SKM-1 treated with dmso at 0.1 percent for 144 hours (cell line): ENCODE measurements at regions not wholly inside any gene's neighbourhood (a gene's known extent, or its start where the extent isn't known, plus 50 kb on each side); places are given as distances from the start of the nearest gene placed in this dataset.
"Not testable (repeated sequence)": the region's sequence is repeated elsewhere in the genome, so short reads cannot be mapped to it uniquely, and the experiment has no call there.

Source experiments
- DNase-seq: peaks from one replicate; lab custom pipeline; 2025; ENCODE audit not compliant: unreplicated experiment; lab: John Stamatoyannopoulos, UW

DNA sequence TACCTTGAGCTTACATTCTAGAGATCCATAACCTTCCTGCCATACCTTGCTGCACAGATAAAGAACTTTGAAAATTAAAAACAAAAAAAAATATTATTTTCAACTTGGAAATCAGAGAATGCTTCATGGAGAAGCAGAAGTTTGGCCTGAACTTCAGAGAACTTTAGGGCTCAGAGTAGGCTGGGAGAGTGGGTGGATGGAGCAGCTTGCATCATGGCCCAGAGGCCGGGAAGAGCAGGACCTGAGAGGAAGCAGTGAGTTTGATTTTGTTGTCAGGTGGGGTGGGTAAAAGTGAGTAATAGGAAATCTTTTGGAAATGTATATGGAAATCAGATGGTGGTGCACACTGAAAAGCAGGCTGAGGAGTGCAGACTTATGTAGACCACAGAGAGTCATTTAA, 228.5 kb upstream of the KRR1 start:
- DNase-seq, result no peak

DNA sequence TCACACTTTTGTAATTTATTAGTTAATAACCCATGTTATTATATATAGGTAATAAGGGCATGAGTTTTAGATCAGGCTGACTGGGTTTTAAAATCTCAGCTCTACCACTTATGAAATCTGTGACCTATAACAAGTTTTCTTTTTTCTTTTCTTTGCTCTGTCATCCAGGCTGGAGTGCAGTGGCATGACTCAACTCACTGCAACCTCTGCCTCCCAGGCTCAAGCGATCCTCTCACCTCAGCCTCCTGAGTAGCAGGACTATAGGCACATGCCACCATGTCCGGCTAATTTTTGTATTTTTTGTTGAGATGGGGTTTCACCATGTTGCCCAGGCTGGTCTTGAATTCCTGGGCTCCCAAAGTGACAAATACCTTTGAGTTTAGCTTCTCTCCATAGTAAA, 227.7 kb upstream of the KRR1 start:
- DNase-seq, result not testable (repeated sequence)

DNA sequence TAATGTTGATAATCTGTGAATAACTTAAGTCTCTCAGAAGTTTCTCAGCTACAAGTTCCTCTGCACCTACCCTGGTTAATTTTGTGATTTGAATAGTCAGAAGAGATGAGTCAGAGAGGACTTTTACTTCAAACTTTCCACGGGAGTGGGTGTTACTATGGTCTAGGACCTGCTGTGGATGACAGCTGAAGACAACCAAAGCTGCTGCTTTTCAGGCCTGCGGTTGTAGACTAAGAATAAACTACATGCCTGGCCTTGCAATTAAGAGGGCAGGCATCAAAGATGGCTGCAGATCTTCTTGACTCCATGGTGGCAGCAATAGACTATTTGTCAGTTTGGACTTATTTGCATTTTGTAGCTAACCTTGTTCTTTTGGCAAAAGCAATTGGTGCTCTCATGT, 227.1 kb upstream of the KRR1 start:
- no peak for DNase-seq

DNA sequence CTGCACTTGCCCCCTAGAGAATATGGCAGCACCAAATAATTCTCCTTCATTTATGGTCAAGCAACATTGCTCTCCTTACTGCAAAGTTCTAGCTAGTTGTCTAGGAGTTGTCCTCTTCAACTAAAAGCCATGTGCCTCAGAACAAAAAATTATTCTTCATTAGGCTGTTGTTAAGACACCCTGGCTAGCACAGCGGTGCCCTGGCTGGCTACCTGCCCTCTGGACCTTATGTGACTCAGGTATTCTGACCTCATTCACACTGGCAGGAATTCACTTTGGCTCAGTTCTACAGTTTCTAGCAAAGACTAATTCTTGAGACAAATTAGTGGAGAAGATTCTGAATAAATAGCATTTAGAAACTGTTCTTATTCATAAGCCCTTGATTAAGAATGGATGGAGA, 224.4 kb upstream of the KRR1 start:
- no peak for DNase-seq

DNA sequence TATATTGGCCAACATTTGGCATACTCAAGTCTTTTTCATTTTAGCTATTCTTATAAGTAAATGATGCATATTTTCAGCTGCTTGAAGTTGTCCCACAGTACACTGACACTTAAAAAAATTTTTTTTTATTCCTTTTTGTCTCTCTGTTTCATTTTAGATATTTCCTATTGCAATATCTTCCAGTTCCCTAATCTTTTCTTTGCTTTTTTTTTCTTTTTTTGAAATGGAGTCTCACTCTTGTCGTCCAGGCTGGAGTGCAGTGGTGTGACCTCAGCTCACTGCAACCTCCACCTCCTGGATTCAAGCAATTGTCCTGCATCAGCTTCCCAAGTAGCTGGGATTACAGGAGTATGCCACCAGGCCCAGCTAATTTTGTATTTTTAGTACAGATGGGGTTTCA, 217.4 kb upstream of the KRR1 start:
- no peak for DNase-seq

DNA sequence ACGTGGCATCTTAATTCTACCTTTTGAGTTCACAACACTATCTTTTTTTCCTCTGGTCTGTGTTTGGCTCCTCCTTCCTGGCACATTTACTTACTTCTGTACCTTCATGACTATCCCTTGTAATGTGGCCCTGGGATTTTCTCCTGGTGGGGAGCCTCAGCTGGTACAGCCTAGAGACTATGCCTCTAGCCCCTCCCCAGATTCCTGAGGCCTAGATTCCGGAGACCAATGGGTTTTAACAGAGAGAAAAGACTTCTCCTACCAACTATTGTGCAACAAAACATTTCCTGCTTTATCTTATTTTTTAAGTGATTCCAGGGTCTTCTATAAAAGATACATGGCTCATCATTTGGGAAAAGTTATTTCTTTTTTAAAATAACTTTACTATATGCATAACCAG, 216.2 kb upstream of the KRR1 start:
- no peak for DNase-seq

DNA sequence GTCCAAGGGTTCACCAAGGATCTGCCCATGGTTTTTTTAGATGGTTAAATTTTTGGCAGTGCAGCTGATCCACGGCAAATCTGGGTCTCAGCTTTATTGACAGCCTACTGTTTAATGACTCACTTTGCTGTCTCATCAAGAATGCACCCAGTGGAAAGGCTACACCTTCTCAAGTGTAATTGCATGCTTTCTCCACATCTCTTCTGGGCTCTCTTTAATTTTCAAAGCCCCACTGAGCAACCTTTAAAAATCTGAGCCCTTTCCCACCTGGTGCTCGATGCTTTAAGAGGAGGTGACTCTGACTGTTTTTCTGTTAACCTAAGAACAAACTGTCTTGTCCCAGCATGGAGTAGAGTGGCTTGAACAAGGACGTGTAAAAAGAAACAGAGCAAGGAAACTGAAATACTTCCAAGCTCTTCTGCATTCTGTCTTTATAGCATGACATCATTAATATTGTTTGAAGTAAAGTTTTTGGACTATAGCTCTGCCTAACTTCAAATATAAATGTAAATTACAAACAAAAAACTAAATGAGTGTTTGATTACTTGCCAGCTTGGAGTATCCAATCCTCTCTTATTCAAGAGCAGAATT, 214.2 kb upstream of the KRR1 start:
- no peak for DNase-seq

DNA sequence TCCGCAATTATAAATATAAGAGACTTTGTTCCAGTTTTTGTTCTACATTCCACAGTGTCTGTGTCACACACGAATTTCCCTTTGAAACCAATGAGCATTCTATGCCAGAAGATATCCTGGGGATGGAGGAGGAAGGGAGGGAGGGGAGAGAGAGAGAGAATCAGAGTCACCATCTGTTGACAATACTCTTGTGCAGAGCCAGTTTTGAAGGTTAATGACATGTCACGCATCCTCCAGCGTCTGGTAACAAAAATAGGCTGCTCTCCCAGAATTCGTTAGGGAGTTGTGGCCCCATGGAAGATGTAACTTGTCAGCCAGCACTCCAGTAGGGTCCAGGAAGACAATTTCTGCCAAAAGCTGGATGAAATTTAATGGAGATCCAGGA, 213.5 kb upstream of the KRR1 start:
- DNase-seq, result no peak

DNA sequence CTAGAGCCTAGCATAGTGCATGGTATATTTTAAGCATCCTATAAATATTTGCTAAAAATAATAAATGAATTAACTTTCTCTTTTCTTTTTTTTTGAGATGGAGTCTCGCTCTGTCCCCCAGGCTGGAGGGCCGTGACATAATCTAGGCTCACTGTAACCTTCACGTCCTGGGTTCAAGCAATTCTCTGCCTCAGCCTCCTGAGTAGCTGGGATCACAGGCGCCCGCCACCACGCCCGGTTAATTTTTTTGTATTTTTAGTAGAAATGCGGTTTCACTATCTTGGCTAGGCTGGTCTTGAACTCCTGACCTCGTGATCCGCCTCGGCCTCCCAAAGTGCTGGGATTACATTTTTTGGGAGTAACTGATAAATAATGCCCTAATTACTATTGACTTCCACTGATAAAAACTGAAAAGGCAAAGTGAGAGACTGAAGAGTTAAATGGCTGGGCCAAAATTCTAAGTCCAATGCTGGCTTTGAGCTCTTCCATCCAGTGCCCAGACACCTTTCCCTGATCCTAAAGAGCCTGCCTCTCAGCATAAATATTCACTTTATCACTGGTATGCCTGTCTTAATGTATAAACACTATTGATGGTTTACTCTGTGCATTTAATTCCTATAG, 213.0 kb upstream of the KRR1 start:
- DNase-seq, result no peak

DNA sequence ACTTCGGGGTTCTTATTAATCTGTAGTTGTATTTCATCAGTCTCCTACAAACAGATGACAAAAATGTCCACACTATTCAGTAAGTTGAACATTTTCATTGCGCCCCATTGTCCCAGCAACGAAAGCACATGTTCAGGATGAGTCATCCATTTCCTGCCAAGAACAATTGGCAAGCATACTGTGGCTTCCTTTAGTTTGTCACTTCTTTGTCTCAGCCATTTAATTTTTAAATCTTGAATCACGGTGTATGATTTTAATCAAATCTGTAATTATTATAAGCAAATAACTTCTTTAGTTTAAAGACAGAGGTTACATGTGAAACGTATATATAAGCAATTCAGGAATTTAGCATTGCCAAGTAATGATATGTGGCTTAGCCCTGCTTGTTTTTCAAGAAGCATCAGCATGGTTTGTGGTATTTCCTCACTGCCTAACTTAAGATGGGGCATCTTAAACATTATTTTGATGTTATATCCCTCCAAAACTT, 211.3 kb upstream of the KRR1 start:
- peak; percentile 7 for DNase-seq

DNA sequence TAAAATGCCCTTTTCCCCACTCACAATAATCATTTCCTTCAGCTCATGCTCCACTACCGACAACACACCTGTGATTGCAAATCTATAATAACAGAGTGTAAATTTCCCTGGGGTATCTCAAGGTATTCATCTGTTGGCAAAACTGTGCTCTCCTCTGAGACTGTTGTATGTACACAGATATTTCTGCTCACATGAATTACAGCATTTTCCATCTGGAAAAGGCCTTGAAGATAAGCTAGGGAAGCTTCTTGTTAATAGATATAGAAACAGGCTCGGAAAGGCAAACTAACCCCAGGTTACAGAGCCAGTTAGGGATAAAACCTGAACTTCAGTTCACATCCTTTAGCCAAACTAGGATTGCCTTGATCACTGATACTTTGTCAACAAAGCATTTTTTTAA, 210.4 kb upstream of the KRR1 start:
- DNase-seq, result no peak

DNA sequence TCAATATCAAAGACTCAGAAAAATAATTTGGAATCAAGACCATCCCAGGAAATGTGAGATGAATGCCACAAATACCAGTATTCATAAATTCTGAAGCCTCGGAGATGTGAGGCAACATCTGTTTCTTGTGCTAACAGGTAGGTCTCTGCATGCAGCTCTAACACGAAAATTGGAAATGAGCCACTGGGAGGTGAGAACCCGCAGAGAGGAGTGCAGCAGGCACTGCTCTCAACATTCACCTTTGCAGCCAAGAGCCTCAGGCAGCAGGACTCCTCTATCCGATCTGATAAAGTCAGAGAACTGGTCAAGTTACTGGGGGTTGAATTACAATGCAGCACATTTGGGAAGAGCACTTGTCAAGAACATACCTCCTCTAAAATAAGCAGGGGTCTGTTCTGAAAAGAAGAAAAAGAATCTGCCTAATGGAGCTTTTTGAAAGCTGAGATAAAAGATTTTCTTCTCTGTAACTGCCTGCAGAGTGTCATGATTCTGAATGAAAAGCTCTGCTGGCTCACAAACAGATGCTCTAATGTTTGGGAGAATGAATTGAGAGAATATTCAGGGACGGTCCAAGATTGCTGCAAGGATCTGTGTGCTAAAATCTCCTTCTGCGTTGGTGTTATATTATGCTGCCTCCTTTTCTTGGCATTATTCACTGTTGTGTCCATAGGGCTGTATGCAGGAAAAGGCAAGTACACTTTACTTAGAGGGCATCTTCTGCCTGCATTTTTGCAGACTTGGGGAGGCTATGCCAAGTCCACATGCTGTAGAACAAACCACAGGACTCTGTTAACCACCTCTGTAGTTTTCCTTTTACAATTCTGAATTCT, 209.6 kb upstream of the KRR1 start:
- DNase-seq, result no peak

DNA sequence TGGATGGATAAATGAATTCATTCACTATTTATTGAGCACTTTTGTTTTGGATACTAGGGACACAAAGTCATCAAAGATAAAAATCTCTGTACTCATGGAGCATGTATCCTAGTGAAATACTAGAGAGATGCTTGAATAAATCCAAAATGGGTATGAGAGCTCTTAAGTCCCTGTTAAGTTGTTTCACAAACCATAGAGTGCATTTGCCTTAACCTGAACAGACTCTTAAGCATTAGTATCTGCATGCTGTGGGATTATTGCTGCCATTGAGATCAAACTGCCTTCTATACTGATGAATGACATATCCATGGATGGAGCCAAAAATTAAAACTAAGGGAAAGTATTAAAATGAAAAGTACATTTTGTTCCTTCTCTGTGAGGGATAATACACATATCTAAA, 206.5 kb upstream of the KRR1 start:
- no peak for DNase-seq

DNA sequence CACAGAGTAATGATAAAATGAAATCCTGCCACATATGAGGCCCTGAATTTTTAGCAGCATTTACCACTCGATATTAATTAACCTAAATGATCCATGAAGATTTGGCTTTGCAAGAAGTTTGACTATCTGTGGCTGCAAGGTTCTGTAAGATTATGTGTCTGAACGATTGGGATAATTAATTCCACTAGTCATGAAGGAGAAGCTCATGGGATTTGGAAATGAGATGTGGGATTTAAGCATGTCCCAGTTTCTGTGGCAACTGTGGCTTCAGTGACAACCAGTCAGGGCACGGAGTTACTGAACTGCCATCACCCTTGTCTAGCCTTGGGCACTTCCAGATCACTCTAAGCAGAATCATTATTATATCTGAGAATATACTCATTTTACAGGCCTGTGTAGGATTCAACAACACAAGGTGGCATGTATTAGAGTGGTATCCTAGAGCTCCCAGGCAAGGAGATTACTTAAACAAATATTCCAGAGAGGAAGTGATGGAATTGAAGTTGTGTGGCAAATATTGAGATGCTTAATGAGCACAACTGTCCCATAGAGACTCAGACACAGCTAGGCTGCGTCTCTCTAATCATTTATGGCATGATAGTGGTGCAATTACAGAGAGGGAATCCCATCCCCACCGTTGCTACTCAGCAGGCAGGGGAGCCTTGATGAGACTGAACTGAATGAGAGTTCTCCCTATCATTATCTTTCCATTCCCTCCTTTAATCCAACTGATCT, 205.0 kb upstream of the KRR1 start:
- no peak for DNase-seq

DNA sequence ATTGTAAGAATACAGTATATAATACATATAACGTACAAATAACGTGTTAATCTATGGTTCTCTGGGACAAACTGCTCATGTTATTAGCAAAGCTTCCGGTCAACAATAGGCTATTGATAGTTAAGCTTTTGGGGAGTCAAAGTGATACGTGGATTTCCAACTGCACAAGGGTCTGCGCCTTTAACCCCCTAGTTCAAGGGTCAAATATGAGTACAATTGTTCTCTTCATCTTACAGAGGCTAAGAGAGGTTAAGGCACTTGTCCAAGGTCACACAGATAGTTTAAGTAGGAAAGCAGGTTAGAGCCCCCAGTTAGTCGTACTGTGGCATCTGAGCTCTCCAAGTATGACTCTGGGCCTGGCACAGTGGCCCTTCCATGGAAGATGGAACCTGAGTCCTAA, 204.3 kb upstream of the KRR1 start:
- DNase-seq, result no peak

DNA sequence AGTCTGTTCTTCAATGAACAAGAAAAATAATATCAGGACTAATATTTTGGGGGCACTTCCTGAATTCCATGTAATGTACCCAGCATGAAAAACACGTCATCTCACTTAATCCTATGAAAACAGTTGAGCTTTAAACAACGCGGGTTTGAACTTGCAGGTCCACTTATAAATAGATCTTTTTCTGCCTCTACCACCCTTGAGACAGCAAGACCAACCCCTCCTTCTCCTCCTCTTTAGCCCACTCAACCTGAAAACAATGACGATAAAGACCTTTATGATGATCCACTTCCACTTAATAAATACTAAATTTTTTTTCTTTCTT, 203.9 kb upstream of the KRR1 start:
- no peak for DNase-seq

DNA sequence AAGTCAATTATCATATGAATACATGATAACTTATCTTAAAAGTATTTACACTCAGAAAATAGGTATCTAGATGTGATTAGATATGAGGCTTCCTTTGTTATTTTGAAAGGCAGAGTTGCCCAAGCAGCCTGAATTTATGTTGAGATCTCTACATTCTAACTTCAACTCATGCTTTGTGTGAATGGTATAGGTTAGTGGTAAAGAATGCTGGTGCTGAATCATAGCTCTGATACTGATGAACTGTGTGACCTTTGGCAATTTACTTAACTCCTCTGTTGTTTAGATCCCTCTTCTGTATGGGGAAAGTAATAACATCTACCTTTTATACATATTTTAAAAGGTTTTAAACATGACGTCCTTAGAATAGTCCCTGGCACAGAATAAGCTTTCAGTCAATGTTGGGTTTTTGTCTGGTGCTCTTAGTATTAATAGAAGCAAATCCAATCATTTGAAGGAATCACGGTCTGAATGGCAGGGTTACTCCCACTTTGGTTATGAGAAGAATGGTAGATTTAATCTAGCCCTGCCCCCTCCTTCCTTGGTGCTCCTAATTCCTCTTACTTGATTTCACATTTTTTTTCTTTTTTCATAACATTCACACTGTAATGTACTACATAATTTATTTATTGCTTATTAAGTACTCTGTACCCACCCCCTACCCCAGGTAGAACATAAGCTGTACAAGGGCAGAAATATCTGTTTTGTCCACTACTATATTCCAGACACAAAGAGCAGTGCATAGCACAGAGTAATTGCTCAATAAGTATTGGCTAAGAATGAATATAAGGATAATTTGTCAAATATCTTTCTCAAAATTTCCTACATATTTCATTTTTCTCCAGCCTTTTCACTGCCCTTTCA, 203.3 kb upstream of the KRR1 start:
- no peak for DNase-seq

DNA sequence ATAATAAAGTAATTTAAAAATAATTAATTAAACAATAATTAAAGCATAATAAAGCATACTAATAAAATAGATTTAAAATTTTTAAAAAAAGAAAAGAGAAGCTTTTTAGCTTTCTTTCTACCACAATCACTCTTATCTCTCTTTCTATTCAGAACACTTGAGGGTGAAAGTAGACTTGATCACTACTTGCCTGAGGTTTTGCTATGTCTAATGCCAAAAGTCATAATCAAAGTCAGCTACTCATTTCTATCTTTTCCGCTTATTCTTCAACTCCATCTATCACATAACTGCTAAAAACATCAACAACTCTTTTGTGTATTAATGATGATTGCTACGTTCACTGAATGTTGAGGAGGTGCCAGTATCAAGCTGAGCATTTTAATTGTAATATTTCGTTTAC, 202.0 kb upstream of the KRR1 start:
- no peak for DNase-seq

DNA sequence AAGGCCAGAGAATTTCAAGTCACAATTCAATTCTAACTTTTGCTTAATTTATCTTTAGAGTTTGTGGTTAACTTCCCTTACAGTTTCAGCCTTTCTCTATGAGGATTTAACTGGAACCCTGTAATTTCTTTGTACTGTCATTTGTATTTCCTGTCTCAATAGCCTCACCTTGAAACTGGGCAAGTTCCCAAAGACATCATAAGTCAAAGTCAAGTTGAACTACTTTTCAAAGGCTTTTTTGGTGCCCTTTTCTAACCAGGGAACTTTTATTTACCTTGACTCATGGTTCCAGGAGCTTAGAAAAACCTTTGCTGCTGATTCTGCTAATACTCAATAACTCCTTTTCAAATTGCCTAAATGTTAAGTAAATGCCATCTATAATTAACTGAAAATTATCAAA, 200.8 kb upstream of the KRR1 start:
- no peak for DNase-seq

DNA sequence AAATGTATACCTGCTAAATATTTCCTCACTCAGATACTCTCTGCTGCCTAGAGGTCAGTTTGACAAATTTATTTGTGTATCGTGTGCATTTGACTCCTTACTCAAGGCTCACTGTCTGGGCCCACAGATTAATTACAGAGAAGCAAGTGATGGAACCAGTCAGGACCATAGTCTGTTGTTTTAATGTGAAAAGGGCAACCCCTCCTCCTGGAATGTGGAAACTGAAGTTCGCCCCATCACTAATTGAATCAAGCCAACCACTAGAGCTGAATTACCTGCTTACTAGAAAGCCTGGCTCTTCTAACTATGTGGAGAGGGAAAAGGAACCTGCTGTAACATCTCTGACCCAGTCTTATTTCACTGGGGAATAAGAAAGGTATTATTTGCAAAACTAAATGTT, 199.9 kb upstream of the KRR1 start:
- DNase-seq, result no peak
